ENCODE measurements at regions not wholly inside any gene's neighbourhood (a gene's known extent, or its start where the extent isn't known, plus 50 kb on each side); places are given as distances from the start of the nearest gene placed in this dataset.

DNA sequence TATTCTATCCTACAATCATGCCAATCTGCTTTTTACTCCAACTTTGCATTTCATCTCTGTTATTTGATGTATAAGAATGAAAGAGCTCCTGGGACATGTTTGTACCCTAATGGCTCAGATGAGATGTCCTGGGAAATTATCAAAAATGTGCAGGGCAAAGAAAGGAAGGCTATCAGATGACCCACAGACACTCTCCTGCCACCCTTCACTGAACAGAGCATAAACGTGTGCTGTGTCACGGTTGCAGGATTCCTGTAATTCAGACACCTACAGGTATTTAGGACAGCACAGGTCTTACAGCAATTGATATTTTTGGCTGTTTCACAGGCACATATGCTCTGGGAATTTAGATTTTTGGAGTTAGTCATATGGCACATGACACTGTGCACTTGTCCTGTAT, 149.2 kb upstream of the GAS1 start:
- TF ChIP-seq, protein P1, sequence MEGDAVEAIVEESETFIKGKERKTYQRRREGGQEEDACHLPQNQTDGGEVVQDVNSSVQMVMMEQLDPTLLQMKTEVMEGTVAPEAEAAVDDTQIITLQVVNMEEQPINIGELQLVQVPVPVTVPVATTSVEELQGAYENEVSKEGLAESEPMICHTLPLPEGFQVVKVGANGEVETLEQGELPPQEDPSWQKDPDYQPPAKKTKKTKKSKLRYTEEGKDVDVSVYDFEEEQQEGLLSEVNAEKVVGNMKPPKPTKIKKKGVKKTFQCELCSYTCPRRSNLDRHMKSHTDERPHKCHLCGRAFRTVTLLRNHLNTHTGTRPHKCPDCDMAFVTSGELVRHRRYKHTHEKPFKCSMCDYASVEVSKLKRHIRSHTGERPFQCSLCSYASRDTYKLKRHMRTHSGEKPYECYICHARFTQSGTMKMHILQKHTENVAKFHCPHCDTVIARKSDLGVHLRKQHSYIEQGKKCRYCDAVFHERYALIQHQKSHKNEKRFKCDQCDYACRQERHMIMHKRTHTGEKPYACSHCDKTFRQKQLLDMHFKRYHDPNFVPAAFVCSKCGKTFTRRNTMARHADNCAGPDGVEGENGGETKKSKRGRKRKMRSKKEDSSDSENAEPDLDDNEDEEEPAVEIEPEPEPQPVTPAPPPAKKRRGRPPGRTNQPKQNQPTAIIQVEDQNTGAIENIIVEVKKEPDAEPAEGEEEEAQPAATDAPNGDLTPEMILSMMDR (IDR thresholded peaks at IDR 0.05; ENCODE audit: insufficient read depth, low read length), result no peak
- no peak for TF ChIP-seq POLR2AphosphoS5 (IDR thresholded peaks at IDR 0.05; ENCODE audit: low read depth)
- TF ChIP-seq, protein P2, sequence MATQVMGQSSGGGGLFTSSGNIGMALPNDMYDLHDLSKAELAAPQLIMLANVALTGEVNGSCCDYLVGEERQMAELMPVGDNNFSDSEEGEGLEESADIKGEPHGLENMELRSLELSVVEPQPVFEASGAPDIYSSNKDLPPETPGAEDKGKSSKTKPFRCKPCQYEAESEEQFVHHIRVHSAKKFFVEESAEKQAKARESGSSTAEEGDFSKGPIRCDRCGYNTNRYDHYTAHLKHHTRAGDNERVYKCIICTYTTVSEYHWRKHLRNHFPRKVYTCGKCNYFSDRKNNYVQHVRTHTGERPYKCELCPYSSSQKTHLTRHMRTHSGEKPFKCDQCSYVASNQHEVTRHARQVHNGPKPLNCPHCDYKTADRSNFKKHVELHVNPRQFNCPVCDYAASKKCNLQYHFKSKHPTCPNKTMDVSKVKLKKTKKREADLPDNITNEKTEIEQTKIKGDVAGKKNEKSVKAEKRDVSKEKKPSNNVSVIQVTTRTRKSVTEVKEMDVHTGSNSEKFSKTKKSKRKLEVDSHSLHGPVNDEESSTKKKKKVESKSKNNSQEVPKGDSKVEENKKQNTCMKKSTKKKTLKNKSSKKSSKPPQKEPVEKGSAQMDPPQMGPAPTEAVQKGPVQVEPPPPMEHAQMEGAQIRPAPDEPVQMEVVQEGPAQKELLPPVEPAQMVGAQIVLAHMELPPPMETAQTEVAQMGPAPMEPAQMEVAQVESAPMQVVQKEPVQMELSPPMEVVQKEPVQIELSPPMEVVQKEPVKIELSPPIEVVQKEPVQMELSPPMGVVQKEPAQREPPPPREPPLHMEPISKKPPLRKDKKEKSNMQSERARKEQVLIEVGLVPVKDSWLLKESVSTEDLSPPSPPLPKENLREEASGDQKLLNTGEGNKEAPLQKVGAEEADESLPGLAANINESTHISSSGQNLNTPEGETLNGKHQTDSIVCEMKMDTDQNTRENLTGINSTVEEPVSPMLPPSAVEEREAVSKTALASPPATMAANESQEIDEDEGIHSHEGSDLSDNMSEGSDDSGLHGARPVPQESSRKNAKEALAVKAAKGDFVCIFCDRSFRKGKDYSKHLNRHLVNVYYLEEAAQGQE (IDR thresholded peaks at IDR 0.05; ENCODE audit: insufficient replicate concordance, low read depth), result no peak
- no peak for TF ChIP-seq SPI1 (IDR thresholded peaks at IDR 0.05; ENCODE audit: borderline replicate concordance, low read depth)
